DMS114 treated with DMSO at 0.1 percent for 48 hours (cell line): ENCODE measurements at regions not wholly inside any gene's neighbourhood (a gene's known extent, or its start where the extent isn't known, plus 50 kb on each side); places are given as distances from the start of the nearest gene placed in this dataset.

Source experiments
- DNase-seq: peaks from one replicate; lab custom pipeline; 2025; ENCODE audit not compliant: unreplicated experiment; lab: John Stamatoyannopoulos, UW

- no peak for DNase-seq
These were observed 60.0 kb upstream of the NKX1-1 start for GRCh38 chr4:1466034-1466862.

DNA sequence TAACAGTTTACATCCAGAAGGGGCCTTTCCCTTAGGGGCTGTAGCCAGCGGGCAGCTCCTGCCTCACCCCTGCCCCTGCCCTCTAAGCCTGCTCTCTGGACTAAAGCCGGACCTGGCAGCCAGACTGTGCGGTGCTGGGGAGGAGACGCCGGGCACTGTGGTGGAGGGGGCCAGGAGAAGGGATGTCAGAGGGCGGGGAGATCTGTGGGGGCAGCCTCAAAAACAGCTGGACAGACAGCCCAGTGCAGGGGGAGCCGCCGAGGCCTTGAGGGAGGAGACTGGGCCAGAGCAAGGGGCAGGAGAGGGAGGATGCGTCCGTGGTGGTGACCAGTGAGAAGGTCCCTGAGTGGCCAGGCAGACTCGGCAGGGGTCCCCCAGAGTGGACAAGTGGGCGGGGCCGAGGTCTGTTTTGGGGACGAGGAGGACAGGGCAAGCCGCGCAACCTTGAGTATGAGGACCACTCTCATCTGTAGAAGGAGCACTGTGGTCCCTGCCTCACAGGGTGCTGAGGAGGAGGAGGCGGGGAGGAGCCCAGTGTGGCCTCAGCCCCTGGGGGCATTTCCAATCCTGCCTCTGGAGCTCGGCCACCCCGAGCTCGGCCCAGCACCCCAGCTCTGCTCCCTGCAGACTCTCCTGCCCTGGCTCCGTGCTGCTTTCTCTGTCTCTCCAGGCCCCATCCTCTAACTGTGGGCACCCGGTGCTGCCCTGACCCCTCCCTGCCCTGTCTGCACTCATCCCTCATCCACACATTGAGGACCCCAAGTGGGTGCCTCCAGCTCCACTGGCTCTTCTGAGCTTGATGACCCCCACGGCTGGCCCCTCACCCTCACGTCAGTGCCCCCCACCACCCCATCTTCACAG lies 59.2 kb upstream of the NKX1-1 start:
- no peak for DNase-seq

- DNase-seq = no peak
These were observed 58.4 kb upstream of the NKX1-1 start for GRCh38 chr4:1464581-1465171.

- DNase-seq = no peak
These were observed 57.8 kb upstream of the NKX1-1 start for GRCh38 chr4:1463927-1464540.

DNA sequence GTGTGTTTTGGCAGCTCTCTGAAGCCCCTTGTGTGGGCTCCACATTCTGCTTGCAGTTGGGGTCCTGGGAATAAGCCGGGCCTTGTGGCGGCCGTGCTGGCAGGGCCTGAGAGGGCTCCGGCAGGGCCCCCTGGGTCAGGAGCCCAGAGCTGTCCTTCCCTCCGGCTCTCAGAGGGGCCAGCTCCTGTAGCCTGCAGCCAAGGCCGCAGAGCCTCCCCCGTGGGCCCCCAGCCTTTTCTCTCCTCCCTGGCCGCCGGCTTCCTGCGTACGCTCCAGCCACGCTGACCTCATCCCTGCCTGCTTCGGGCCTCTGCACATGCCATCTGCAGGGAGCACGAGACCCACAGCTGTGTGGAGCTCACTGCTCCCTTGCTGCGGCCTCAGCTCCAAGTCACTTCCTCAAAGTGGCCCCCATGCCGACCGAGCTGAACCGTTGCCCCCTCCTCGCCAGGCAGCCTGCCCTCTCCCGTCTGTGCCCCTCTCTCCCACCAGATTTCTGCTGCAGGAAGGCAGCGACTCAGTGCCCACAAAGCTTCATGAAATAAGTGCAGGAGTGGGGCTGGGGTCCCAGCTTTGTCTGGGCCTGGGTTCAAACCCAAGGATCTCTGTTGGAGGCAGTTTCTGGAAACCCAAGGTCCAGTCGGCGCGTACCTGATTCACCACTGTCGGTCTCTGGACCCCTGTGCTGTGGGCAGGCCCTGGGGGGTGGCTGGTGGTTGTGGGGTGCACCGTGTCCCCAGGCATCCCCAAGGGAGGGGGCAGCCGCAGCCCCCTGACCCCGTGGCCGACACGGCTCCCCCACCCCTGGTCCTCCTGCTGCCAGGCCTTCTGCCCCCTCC lies 57.1 kb upstream of the NKX1-1 start:
- no peak for DNase-seq

DNA sequence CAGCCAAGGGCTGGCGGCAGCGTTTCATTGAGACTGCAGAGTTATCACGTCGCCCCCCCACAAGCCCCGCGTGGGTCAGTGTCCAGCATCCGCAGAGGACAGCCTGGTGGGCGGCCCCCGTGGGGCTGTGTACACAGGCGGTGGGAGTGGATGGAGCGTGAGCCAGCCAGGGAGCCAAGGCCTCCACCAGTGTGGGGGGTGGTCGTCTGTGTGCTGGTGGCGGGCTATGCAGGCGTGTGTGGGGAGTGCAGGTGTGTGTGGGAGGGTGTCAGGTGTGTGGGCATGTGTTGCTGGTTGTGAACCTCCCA lies 56.5 kb upstream of the NKX1-1 start:
- DNase-seq = no peak

- DNase-seq = no peak
These were observed 55.9 kb upstream of the NKX1-1 start for GRCh38 chr4:1462009-1462767.

GRCh38 chr4:1460967-1461868 lies 55.0 kb upstream of the NKX1-1 start:
- no peak for DNase-seq

DNA sequence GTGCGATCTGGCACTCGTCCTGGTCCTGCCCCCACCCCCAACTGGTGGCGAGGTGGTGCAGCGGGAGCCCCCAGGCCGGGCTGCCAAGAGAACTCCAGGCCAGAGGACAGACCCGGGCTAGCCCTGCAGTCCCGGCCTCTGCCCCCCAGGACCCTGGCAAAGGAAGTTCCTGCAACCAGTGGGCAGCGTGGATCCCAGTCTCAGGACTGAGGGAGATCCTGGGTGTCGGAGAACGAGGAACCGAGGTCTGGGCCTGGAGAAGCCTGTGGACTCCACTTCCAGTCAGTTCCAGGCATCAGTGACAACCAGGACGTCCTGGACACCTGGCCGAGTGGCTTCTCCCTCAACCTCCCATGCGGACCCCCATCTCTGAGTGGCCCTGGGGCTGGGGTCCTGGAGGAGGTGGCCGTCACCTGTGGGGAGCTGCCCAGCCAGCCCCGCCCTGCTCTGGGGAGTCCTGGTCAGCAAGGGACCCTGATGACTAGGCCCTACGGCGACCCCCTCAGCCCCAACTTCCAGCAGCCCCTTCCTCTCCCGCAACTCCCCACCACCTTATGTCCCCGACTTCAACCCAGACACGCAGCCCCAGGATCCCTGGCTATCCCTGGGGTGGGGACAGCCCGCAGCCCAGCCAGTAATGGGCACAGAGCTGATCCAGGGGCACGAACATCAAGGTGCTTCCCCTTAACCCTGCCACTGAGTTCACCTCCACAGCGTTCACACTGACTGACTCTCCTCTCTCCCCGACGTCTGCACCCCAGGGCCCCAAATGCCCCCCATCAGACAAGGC lies 53.7 kb upstream of the NKX1-1 start:
- no peak for DNase-seq

DNA sequence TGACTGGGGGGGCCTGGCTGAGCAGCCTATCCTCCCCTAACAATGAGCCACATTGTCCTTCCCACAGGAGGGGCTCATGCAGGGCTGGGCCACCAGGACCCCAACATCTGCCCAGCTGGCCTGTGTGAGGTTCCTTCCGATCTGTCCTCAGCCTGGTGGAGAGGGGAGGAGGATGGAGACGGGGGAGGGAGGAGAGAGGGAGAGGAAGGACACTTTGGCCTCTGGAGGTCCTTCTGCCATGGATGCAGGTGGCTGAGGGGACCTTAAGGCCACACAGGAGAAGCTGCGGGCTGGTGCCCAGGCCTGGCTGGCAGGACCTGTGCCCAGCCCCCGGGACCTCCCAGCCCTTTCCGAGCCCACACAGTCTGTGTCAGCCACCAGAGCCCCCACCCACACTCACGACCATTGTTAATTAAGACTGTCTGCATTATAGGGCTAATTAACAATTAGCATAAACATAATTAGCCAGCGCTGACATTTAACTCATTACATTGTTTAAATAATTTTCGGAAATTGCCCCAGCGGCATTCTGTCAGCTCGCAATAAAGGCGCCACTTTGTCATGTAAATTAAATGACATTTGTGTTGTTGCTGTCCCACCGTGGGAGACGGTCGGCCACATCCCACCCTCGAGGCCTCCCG lies 53.0 kb upstream of the NKX1-1 start:
- no peak for DNase-seq

DNA sequence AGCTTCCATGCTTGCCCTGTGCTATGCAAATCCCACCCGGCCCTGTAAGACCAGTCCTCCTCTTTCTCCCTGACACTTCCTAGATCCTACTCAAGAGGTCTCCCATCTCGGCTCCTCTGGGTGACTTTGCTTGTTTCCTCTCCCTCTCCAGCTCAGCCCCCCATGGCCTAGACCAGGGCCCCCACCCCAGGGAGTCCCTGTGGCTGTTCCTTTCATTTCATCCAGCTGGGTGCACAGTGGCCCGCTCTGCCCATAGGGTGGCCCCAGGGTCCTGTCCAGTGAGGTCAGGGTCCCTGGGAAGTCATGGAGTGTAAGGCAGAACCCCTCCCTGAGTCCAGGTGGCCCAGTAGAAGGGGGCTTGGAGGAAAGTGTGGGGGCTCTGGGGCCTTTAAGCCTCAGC lies 52.3 kb upstream of the NKX1-1 start:
- DNase-seq = no peak
